GM21529 (cell line): ENCODE measurements at regions not wholly inside any gene's neighbourhood (a gene's known extent, or its start where the extent isn't known, plus 50 kb on each side); places are given as distances from the start of the nearest gene placed in this dataset.

Source experiments
- ATAC-seq: cut with Tn5 transposase; IDR thresholded peaks from one replicate; pipeline ENCODE4 v1.9.1; 2021; ENCODE audit not compliant: unreplicated experiment

- no peak for ATAC-seq
These were observed 133.9 kb downstream of the SLITRK6 start for GRCh38 chr13:85665286-85665685.

- no peak for ATAC-seq
These were observed 135.4 kb downstream of the SLITRK6 start for GRCh38 chr13:85663856-85664255.

- no peak for ATAC-seq
These were observed 137.0 kb downstream of the SLITRK6 start for GRCh38 chr13:85662186-85662585.

- no peak for ATAC-seq
These were observed 137.5 kb downstream of the SLITRK6 start for GRCh38 chr13:85661675-85662074.

GRCh38 chr13:85659493-85659892, 139.7 kb downstream of the SLITRK6 start:
- no peak for ATAC-seq

- ATAC-seq = no peak
These were observed 141.3 kb downstream of the SLITRK6 start for GRCh38 chr13:85657942-85658341.

GRCh38 chr13:85655040-85655439, 144.2 kb downstream of the SLITRK6 start:
- no peak for ATAC-seq

- no peak for ATAC-seq
These were observed 145.0 kb downstream of the SLITRK6 start for GRCh38 chr13:85654227-85654626.

GRCh38 chr13:85653681-85654080, 145.5 kb downstream of the SLITRK6 start:
- ATAC-seq = no peak

GRCh38 chr13:85652491-85652890, 146.7 kb downstream of the SLITRK6 start:
- no peak for ATAC-seq

GRCh38 chr13:85651440-85651839, 147.8 kb downstream of the SLITRK6 start:
- no peak for ATAC-seq

GRCh38 chr13:85650613-85651012, 148.6 kb downstream of the SLITRK6 start:
- ATAC-seq = no peak

GRCh38 chr13:85640727-85641126, 158.5 kb downstream of the SLITRK6 start:
- ATAC-seq = no peak

- no peak for ATAC-seq
These were observed 160.3 kb downstream of the SLITRK6 start for GRCh38 chr13:85638815-85639393.

GRCh38 chr13:85638265-85638664, 161.0 kb downstream of the SLITRK6 start:
- ATAC-seq = no peak

- ATAC-seq = no peak
These were observed 166.6 kb downstream of the SLITRK6 start for GRCh38 chr13:85632526-85633195.

GRCh38 chr13:85631801-85632200, 167.4 kb downstream of the SLITRK6 start:
- ATAC-seq = no peak

- ATAC-seq = no peak
These were observed 172.6 kb downstream of the SLITRK6 start for GRCh38 chr13:85626603-85627002.

GRCh38 chr13:85619321-85619720, 179.9 kb downstream of the SLITRK6 start:
- no peak for ATAC-seq

GRCh38 chr13:85618521-85618920, 180.7 kb downstream of the SLITRK6 start:
- ATAC-seq = no peak

- no peak for ATAC-seq
These were observed 182.9 kb downstream of the SLITRK6 start for GRCh38 chr13:85616275-85616674.

GRCh38 chr13:85615031-85615430, 184.2 kb downstream of the SLITRK6 start:
- no peak for ATAC-seq

- no peak for ATAC-seq
These were observed 189.2 kb downstream of the SLITRK6 start for GRCh38 chr13:85610024-85610423.
